A549 (cell line): ENCODE measurements at regions not wholly inside any gene's neighbourhood (a gene's known extent, or its start where the extent isn't known, plus 50 kb on each side); places are given as distances from the start of the nearest gene placed in this dataset.

Experiments used
- ATAC-seq, 2 experiments: fragments of 200-7000 bp in 1 of 2; fragments of >200 bp in 1 of 2; cut with Nextera tagmentation in 1 of 2; cut with Tn5 transposase in 1 of 2; 3 replicates each; pipeline versions ENCODE4 v1.8.0 to v1.9.1; 2018 to 2020; ENCODE audit warnings: mild to moderate bottlenecking in 1 of 2, moderate library complexity in 1 of 2
- CTCF ChIA-PET: fragments of 300-600 bp; sonication (Branson Sonifier 250); formaldehyde crosslinking; extraction: SDS; loops from one replicate; lab custom pipeline; 2021; ENCODE audit warnings: antibody characterized with exemption, inconsistent platforms; lab: Yijun Ruan, JAX
- POLR2A ChIA-PET: fragments of 350-600 bp; formaldehyde crosslinking; extraction: SDS; loops from one replicate; lab custom pipeline; 2021; ENCODE audit warnings: antibody characterized with exemption, inconsistent platforms; lab: Yijun Ruan, JAX
- DNase-seq, 2 experiments: peaks; one replicate each; pipeline versions ENCODE4 v3.0.0 to v3.0.0-alpha.2; 2011 to 2016; ENCODE audit warnings: low read depth in 1 of 2, low spot score in 1 of 2
- FAIRE-seq: peaks from 2 replicates; lab custom pipeline; 2011; peaks lifted over from hg19 to GRCh38; lab: Jason Lieb, UNC
- H3K27ac ChIP-seq, 2 experiments: fragments of >200 bp; sonication (Bioruptor Twin); formaldehyde crosslinking; 3 replicates each; pipeline ENCODE4 v1.5.1; 2016 to 2017
- H3K4me1 ChIP-seq: fragments of >200 bp; sonication (Bioruptor Twin); formaldehyde crosslinking; 3 replicates; pipeline ENCODE4 v1.6.1; 2016
- H3K4me2 ChIP-seq: fragments of >200 bp; sonication (Bioruptor Twin); formaldehyde crosslinking; 3 replicates; pipeline ENCODE4 v1.6.1; 2016
- H3K4me3 ChIP-seq: fragments of >200 bp; sonication (Bioruptor Twin); formaldehyde crosslinking; 3 replicates; pipeline ENCODE4 v1.5.1; 2016
- H3K9me3 ChIP-seq: fragments of >200 bp; sonication (Bioruptor Twin); formaldehyde crosslinking; 3 replicates; pipeline ENCODE4 v1.6.1; 2016
- CBX8 ChIP-seq: fragments of 200-600 bp; sonication (generic); IDR thresholded peaks from 2 replicates; pipeline ENCODE4 v1.6.1; 2016
- CHD4 ChIP-seq: fragments of 200-600 bp; sonication (generic); IDR thresholded peaks from 2 replicates; pipeline ENCODE4 v1.6.1; 2016; ENCODE audit warnings: antibody characterized with exemption, mild to moderate bottlenecking, borderline replicate concordance
- E2F6 ChIP-seq: IDR thresholded peaks from 2 replicates; pipeline ENCODE4 v1.6.1; 2012; ENCODE audit warnings: low read depth, borderline replicate concordance
- EHF ChIP-seq: fragments of 250-450 bp; sonication (Bioruptor Pico); IDR thresholded peaks from 2 replicates; pipeline ENCODE4 v1.5.0; 2020; ENCODE audit warnings: mild to moderate bottlenecking
- EHMT2 ChIP-seq: fragments of 200-600 bp; sonication (generic); IDR thresholded peaks from 2 replicates; pipeline ENCODE4 v1.6.1; 2016; ENCODE audit warnings: antibody characterized with exemption, low read depth, mild to moderate bottlenecking, moderate library complexity
- ESRRA ChIP-seq: fragments of 150-350 bp; IDR thresholded peaks from 2 replicates; pipeline ENCODE4 v1.6.1; 2014; ENCODE audit warnings: mild to moderate bottlenecking, low read length, borderline replicate concordance
- FOSB ChIP-seq: fragments of 250-450 bp; sonication (Bioruptor Pico); IDR thresholded peaks from 2 replicates; pipeline ENCODE4 v1.5.0; 2020; ENCODE audit warnings: mild to moderate bottlenecking, moderate library complexity
- FOSL2 ChIP-seq, 2 experiments: fragments of 450-650 bp in 1 of 2; fragments of >200 bp in 1 of 2; sonication (Bioruptor Twin) in 1 of 2; formaldehyde crosslinking; IDR thresholded peaks; 2 replicates each; pipeline versions ENCODE4 v1.5.0 to v1.6.1; 2016 to 2020; ENCODE audit warnings: mild to moderate bottlenecking in 1 of 2, moderate library complexity in 1 of 2
- FOXS1 ChIP-seq: fragments of 250-450 bp; sonication (Bioruptor Pico); IDR thresholded peaks from 2 replicates; pipeline ENCODE4 v1.5.0; 2020; ENCODE audit warnings: mild to moderate bottlenecking, moderate library complexity
- GATA3 ChIP-seq: IDR thresholded peaks from 2 replicates; pipeline ENCODE4 v1.6.1; 2012; ENCODE audit warnings: borderline replicate concordance
- HEYL ChIP-seq: fragments of 250-450 bp; sonication (Bioruptor Pico); IDR thresholded peaks from 2 replicates; pipeline ENCODE4 v1.8.0; 2021; ENCODE audit warnings: mild to moderate bottlenecking, moderate library complexity
- HOXB13 ChIP-seq: fragments of 250-450 bp; sonication (Bioruptor Pico); IDR thresholded peaks from 2 replicates; pipeline ENCODE4 v1.5.0; 2020; ENCODE audit warnings: low read depth, mild to moderate bottlenecking, moderate library complexity
- JUN ChIP-seq, 2 experiments: fragments of >200 bp; sonication (Bioruptor Twin); formaldehyde crosslinking; IDR thresholded peaks; 2 replicates in 1 of 2; 3 replicates in 1 of 2; pipeline ENCODE4 v1.6.1; 2016 to 2017
- MAFK ChIP-seq: fragments of 450-650 bp; IDR thresholded peaks from 2 replicates; pipeline ENCODE4 v1.6.1; 2014; ENCODE audit not compliant: partially characterized antibody
- MAZ ChIP-seq: fragments of 150-350 bp; IDR thresholded peaks from 2 replicates; pipeline ENCODE4 v1.6.1; 2014; ENCODE audit warnings: antibody characterized with exemption, low read depth, low read length, borderline replicate concordance
- PHF8 ChIP-seq: fragments of 200-600 bp; sonication (generic); IDR thresholded peaks from 2 replicates; pipeline ENCODE4 v1.6.1; 2016; ENCODE audit warnings: low read depth, mild to moderate bottlenecking, antibody characterized with exemption, moderate library complexity, borderline replicate concordance
- POLR2A ChIP-seq: IDR thresholded peaks from 2 replicates; pipeline ENCODE4 v1.6.1; 2012; ENCODE audit warnings: mild to moderate bottlenecking, low read length
- POLR2AphosphoS2 ChIP-seq: conservative IDR thresholded peaks from 2 replicates; pipeline ENCODE4 v1.6.1; 2012; ENCODE audit warnings: low read length, improper control_type of control experiment, inconsistent platforms
- RAD21 ChIP-seq, 2 experiments: fragments of >200 bp in 1 of 2; sonication (Bioruptor Twin) in 1 of 2; formaldehyde crosslinking in 1 of 2; IDR thresholded peaks in 1 of 2; conservative IDR thresholded peaks in 1 of 2; 2 replicates in 1 of 2; 3 replicates in 1 of 2; pipeline ENCODE4 v1.6.1; 2012 to 2018; ENCODE audit warnings: inconsistent platforms in 1 of 2
- RARB ChIP-seq: fragments of 250-450 bp; sonication (Bioruptor Pico); IDR thresholded peaks from 2 replicates; pipeline ENCODE4 v1.8.0; 2021; ENCODE audit warnings: mild to moderate bottlenecking, moderate library complexity
- RCOR1 ChIP-seq: fragments of 150-350 bp; IDR thresholded peaks from 2 replicates; pipeline ENCODE4 v1.6.1; 2014; ENCODE audit warnings: antibody characterized with exemption, low read length, low read depth
- RFX5 ChIP-seq: fragments of 450-650 bp; IDR thresholded peaks from 2 replicates; pipeline ENCODE4 v1.7.1; 2014; ENCODE audit warnings: antibody characterized with exemption, mild to moderate bottlenecking, moderate library complexity
- RNF2 ChIP-seq: fragments of 200-600 bp; sonication (generic); IDR thresholded peaks from 2 replicates; pipeline ENCODE4 v1.6.1; 2016; ENCODE audit warnings: low read depth, mild to moderate bottlenecking, antibody characterized with exemption, moderate library complexity, borderline replicate concordance
- SMC3 ChIP-seq: fragments of >200 bp; sonication (Bioruptor Twin); formaldehyde crosslinking; IDR thresholded peaks from 3 replicates; pipeline ENCODE4 v1.6.1; 2018; ENCODE audit warnings: inconsistent platforms
- SREBF2 ChIP-seq: fragments of 450-650 bp; IDR thresholded peaks from 2 replicates; pipeline ENCODE4 v1.6.1; 2014; ENCODE audit warnings: mild to moderate bottlenecking, moderate library complexity
- ZC3H11A ChIP-seq: fragments of 450-650 bp; IDR thresholded peaks from 2 replicates; pipeline ENCODE4 v1.6.1; 2014; ENCODE audit warnings: antibody characterized with exemption, mild to moderate bottlenecking
- WGBS: methylation state at CpG from one replicate; pipeline ENCODE4 v1.1.6; 2017; ENCODE audit errors: missing lambda C conversion rate; 5-methylcytosine and 5-hydroxymethylcytosine counted together
- TF ChIP-seq, protein P1 (sequence below): IDR thresholded peaks from 2 replicates; pipeline ENCODE4 v1.6.1; 2012
- TF ChIP-seq, protein P2 (sequence below): IDR thresholded peaks from 2 replicates; pipeline ENCODE4 v1.6.1; 2012
- TF ChIP-seq, protein P3 (sequence below): fragments of >200 bp; sonication (Bioruptor Twin); formaldehyde crosslinking; IDR thresholded peaks from 3 replicates; pipeline ENCODE4 v1.6.1; 2016

DNA sequence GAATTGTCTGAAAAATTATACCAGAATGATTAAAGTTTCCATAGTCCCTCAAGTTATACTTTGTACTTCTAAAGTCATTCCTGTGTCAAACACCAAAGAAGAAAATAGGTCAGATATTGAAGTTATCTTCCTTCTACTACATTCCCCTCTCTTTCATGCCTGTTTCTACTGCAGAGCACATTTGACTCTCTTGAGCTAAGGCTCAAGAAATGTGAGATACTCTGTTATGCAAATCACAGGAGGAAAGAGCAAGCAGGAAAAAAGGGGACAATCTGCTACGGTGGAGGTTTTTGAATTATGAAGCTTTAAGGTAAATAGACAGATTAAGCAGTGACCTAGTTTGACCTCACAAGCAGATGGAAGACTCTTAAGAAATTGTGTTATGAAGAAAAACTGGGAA, 198.9 kb upstream of the LDB2 start:
- TF ChIP-seq PHF8 = no peak
- no peak for TF ChIP-seq FOSL2 (IDR thresholded peaks at IDR 0.05)
- no peak for TF ChIP-seq FOSL2 (CRISPR knock-in tag; IDR thresholded peaks at IDR 0.05)
- ChIA-PET POLR2A (no interaction called here), CTCF (no interaction called here)
- no peak for ATAC-seq
- no peak for DNase-seq
- H3K4me2 ChIP-seq = no peak overlapping the region
- no peak overlapping the region for H3K4me3 ChIP-seq
- WGBS = 25% methylated on average over 1 of the region's 1 CpG
- H3K4me1 ChIP-seq = no peaks in the 10 kb centered on the region
- no peaks in the 10 kb centered on the region for H3K9me3 ChIP-seq
- no peak overlapping the region for H3K27ac ChIP-seq
- no peak for FAIRE-seq

DNA sequence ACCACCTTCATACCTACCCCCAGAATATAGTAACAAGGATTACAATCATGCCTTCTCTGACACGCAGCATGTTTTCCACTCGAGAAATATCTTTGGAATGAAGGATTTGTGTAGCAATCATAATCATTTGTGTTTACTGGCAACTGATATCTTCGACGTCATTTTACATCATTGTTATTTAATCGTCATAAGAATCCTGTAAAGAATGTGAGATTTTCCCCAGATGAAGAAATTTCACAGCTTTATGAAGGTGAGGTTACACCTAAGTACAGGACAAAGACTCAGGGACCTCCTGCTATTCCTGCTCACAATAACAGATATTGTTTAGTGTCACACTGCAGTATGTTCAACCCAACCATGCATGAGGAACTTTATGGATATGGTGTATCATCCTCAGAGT, 198.2 kb upstream of the LDB2 start:
- ChIA-PET POLR2A (no interaction called here), CTCF (no interaction called here)
- TF ChIP-seq RARB (CRISPR knock-in tag) (no peak), CHD4 (no peak), MAZ (no peak), FOSL2 (IDR thresholded peaks at IDR 0.05) (no peak), FOSL2 (CRISPR knock-in tag; IDR thresholded peaks at IDR 0.05) (no peak), EHMT2 (no peak), E2F6 (no peak), SREBF2 (no peak), SMC3 (no peak), HEYL (CRISPR knock-in tag) (no peak), PHF8 (no peak), GATA3 (no peak)
- TF ChIP-seq, protein P1, sequence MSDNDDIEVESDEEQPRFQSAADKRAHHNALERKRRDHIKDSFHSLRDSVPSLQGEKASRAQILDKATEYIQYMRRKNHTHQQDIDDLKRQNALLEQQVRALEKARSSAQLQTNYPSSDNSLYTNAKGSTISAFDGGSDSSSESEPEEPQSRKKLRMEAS = no peak
- Histone ChIP-seq H3K4me1 (no peaks in the 10 kb centered on the region), H3K4me2 (no peak overlapping the region), H3K27ac (no peak overlapping the region), H3K9me3 (no peaks in the 10 kb centered on the region), H3K4me3 (no peak overlapping the region)
- WGBS = 3% methylated on average over 5 of the region's 5 CpGs
- DNase-seq = no peak
- FAIRE-seq = no peak
- ATAC-seq = no peak

DNA sequence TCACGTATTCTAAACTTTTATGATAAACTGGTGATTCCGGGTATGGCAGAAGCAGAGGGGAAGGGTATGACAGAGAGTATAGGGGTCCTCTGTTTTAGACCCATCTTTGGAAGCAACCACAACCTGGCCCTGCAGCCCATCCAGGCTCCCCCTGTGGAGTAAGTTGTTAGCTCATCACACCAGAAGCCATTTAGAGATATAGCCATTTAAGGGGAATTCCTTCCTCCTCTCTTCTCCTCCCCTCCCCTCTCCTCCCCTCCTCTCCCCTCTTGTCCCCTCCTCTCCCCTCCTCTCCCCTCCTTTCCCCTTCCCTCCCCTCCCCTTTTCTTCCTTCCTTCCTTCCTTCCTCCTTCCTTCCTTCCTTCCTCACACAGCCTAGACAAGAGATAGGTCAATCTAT, 197.3 kb upstream of the LDB2 start:
- Histone ChIP-seq H3K27ac (no peak overlapping the region), H3K4me3 (no peak overlapping the region), H3K9me3 (no peaks in the 10 kb centered on the region), H3K4me2 (no peak overlapping the region), H3K4me1 (no peaks in the 10 kb centered on the region)
- CTCF ChIA-PET = no interaction called here
- 0% methylated on average over 2 of the region's 2 CpGs for WGBS
- FAIRE-seq = no peak
- no peak for TF ChIP-seq FOXS1 (CRISPR knock-in tag)
- no peak for TF ChIP-seq FOSB
- TF ChIP-seq RARB (CRISPR knock-in tag) = no peak
- no peak for TF ChIP-seq RAD21 (conservative IDR thresholded peaks at IDR 0.05 in 1 of 2, IDR thresholded peaks at IDR 0.05 in 1 of 2)
- TF ChIP-seq JUN (IDR thresholded peaks at IDR 0.05) = no peak
- TF ChIP-seq HEYL (CRISPR knock-in tag) = no peak
- TF ChIP-seq RNF2 = no peak
- no peak for TF ChIP-seq ESRRA
- no peak for TF ChIP-seq MAFK
- TF ChIP-seq CBX8 = no peak
- no peak for TF ChIP-seq ZC3H11A
- DNase-seq = no peak
- POLR2A ChIA-PET = no interaction called here
- no peak for ATAC-seq

GRCh38 chr4:17094876-17095210, 196.4 kb upstream of the LDB2 start:
- H3K27ac ChIP-seq = no peak overlapping the region
- FAIRE-seq = no peak
- no peak for ATAC-seq
- POLR2A ChIA-PET = no interaction called here
- H3K9me3 ChIP-seq = no peaks in the 10 kb centered on the region
- no peaks in the 10 kb centered on the region for H3K4me1 ChIP-seq
- 24% methylated on average over 3 of the region's 3 CpGs for WGBS
- CTCF ChIA-PET = no interaction called here
- TF ChIP-seq POLR2A (no peak), MAFK (no peak), HEYL (CRISPR knock-in tag) (no peak), FOSB (no peak), SREBF2 (no peak), ZC3H11A (no peak), CHD4 (no peak), RFX5 (no peak), MAZ (no peak), FOXS1 (CRISPR knock-in tag) (no peak), EHF (no peak), POLR2AphosphoS2 (no peak), HOXB13 (CRISPR knock-in tag) (no peak), RCOR1 (no peak), CBX8 (no peak), JUN (IDR thresholded peaks at IDR 0.05) (no peak)
- TF ChIP-seq, protein P2, sequence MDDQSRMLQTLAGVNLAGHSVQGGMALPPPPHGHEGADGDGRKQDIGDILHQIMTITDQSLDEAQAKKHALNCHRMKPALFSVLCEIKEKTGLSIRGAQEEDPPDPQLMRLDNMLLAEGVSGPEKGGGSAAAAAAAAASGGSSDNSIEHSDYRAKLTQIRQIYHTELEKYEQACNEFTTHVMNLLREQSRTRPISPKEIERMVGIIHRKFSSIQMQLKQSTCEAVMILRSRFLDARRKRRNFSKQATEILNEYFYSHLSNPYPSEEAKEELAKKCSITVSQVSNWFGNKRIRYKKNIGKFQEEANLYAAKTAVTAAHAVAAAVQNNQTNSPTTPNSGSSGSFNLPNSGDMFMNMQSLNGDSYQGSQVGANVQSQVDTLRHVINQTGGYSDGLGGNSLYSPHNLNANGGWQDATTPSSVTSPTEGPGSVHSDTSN = no peak
- TF ChIP-seq, protein P3, sequence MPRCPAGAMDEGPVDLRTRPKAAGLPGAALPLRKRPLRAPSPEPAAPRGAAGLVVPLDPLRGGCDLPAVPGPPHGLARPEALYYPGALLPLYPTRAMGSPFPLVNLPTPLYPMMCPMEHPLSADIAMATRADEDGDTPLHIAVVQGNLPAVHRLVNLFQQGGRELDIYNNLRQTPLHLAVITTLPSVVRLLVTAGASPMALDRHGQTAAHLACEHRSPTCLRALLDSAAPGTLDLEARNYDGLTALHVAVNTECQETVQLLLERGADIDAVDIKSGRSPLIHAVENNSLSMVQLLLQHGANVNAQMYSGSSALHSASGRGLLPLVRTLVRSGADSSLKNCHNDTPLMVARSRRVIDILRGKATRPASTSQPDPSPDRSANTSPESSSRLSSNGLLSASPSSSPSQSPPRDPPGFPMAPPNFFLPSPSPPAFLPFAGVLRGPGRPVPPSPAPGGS = no peak
- TF ChIP-seq, all 56 proteins: peak for 0
- DNase-seq = no peak
- no peak overlapping the region for H3K4me3 ChIP-seq
- no peak overlapping the region for H3K4me2 ChIP-seq
